ENCODE measurements at regions not wholly inside any gene's neighbourhood (a gene's known extent, or its start where the extent isn't known, plus 50 kb on each side); places are given as distances from the start of the nearest gene placed in this dataset.
"Not testable (repeated sequence)": the region's sequence is repeated elsewhere in the genome, so short reads cannot be mapped to it uniquely, and the experiment has no call there.

- TF ChIP-seq CTCF (IDR thresholded peaks at IDR 0.05; ENCODE audit: low read depth, low read length), result no peak
- no peak overlapping the region for H3K4me3 ChIP-seq (ENCODE audit: low read depth, low read length)
Observed at GRCh38 chr14:25464078-25464477, 414.1 kb upstream of the STXBP6 start.

- no peak for TF ChIP-seq CTCF (IDR thresholded peaks at IDR 0.05; ENCODE audit: low read depth, low read length)
- H3K4me3 ChIP-seq (ENCODE audit: low read depth, low read length), result no peak overlapping the region
Observed at GRCh38 chr14:25463480-25463879, 413.5 kb upstream of the STXBP6 start.

GRCh38 chr14:25461780-25462179 is 411.8 kb upstream of the STXBP6 start:
- no peak overlapping the region for H3K4me3 ChIP-seq (ENCODE audit: low read depth, low read length)
- TF ChIP-seq CTCF (IDR thresholded peaks at IDR 0.05; ENCODE audit: low read depth, low read length), result no peak

- H3K4me3 ChIP-seq (ENCODE audit: low read depth, low read length), result no peak overlapping the region
- TF ChIP-seq CTCF (IDR thresholded peaks at IDR 0.05; ENCODE audit: low read depth, low read length), result no peak
Observed at GRCh38 chr14:25444381-25444780, 394.4 kb upstream of the STXBP6 start.

GRCh38 chr14:25440382-25440781 is 390.4 kb upstream of the STXBP6 start:
- not testable (repeated sequence) for H3K4me3 ChIP-seq (ENCODE audit: low read depth, low read length)

- no peak overlapping the region for H3K4me3 ChIP-seq (ENCODE audit: low read depth, low read length)
- TF ChIP-seq CTCF (IDR thresholded peaks at IDR 0.05; ENCODE audit: low read depth, low read length), result no peak
Observed at GRCh38 chr14:25436906-25437305, 387.0 kb upstream of the STXBP6 start.

- no peak for TF ChIP-seq CTCF (IDR thresholded peaks at IDR 0.05; ENCODE audit: low read depth, low read length)
Observed at GRCh38 chr14:25436288-25436875, 386.4 kb upstream of the STXBP6 start.

More at GRCh38 chr14:25436288-25436875, 386.4 kb upstream of the STXBP6 start:
- H3K4me3 ChIP-seq (ENCODE audit: low read depth, low read length), result no peak overlapping the region
